Ovary (tissue), 7 donors: ENCODE measurements at regions not wholly inside any gene's neighbourhood (a gene's known extent, or its start where the extent isn't known, plus 50 kb on each side); places are given as distances from the start of the nearest gene placed in this dataset.
"Not testable (repeated sequence)": the region's sequence is repeated elsewhere in the genome, so short reads cannot be mapped to it uniquely, and the experiment has no call there.

Experiments used
- DNase-seq, 5 donors: peaks; one replicate each; pipeline ENCODE4 v3.0.0-alpha.2; 2019 to 2020
- H3K27ac ChIP-seq, 2 donors: fragments of 200-600 bp; one replicate each; pipeline versions ENCODE4 v1.5.1 to v1.8.0; 2019 to 2022
- H3K27me3 ChIP-seq: fragments of 200-600 bp; one replicate; pipeline ENCODE4 v1.8.0; 2022
- H3K36me3 ChIP-seq: fragments of 200-600 bp; sonication (generic); one replicate; pipeline ENCODE4 v1.5.1; 2019
- H3K4me1 ChIP-seq: one replicate; pipeline ENCODE4 v1.8.1; 2013; ENCODE audit warnings: mild to moderate bottlenecking, moderate library complexity; ENCODE audit not compliant: insufficient read depth
- H3K4me3 ChIP-seq: fragments of 200-600 bp; sonication (generic); one replicate; pipeline ENCODE4 v1.5.1; 2017
- H3K9me3 ChIP-seq, 2 donors: fragments of 200-600 bp in 1 of 2; sonication (generic) in 1 of 2; one replicate each; pipeline versions ENCODE4 v1.5.1 to v1.8.1; 2013 to 2019; ENCODE audit warnings: mild to moderate bottlenecking in 1 of 2, moderate library complexity in 1 of 2
- EP300 ChIP-seq: sonication (generic); formaldehyde crosslinking; IDR thresholded peaks from one replicate; pipeline ENCODE4 v1.6.1; 2017; ENCODE audit warnings: antibody characterized with exemption
- POLR2A ChIP-seq: fragments of 450-650 bp; IDR thresholded peaks from one replicate; pipeline ENCODE4 v1.6.1; 2017; ENCODE audit warnings: antibody characterized with exemption, mild to moderate bottlenecking, moderate library complexity
- WGBS, 3 donors: extraction: QIAGEN DNeasy Blood & Tissue Kit in 1 of 3; methylation state at CpG; one replicate each; pipeline versions ENCODE4 v1.1.5 to v1.1.7; 2013 to 2017; 5-methylcytosine and 5-hydroxymethylcytosine counted together
- intact Hi-C, 4 donors: fragments of 100-400 bp; cut with DNase I; formaldehyde crosslinking; loops; one replicate each; pipeline versions ENCODE4 v1.11.0 to v1.15.1; 2022 to 2023
- TF ChIP-seq, protein P1 (sequence below), 3 donors: fragments of 450-650 bp in 2 of 3; fragments of 200-600 bp in 1 of 3; IDR thresholded peaks; one replicate each; pipeline versions ENCODE4 v1.5.1 to v1.8.0; 2016 to 2022; ENCODE audit warnings: antibody characterized with exemption in 3 of 3, mild to moderate bottlenecking in 1 of 3
- donor health status: DM: no; HTN: no; CAD: no; lungs with moderate emphysema.
- donor health status: DM: no; HTN: no; CAD: no.
- donor health status: Bipolar disorder and iron deficiency.
- donor health status: DM: no; HTN: no; CAD: no.
- donor health status: DM: yes; HTN: yes; CAD: no.

DNA sequence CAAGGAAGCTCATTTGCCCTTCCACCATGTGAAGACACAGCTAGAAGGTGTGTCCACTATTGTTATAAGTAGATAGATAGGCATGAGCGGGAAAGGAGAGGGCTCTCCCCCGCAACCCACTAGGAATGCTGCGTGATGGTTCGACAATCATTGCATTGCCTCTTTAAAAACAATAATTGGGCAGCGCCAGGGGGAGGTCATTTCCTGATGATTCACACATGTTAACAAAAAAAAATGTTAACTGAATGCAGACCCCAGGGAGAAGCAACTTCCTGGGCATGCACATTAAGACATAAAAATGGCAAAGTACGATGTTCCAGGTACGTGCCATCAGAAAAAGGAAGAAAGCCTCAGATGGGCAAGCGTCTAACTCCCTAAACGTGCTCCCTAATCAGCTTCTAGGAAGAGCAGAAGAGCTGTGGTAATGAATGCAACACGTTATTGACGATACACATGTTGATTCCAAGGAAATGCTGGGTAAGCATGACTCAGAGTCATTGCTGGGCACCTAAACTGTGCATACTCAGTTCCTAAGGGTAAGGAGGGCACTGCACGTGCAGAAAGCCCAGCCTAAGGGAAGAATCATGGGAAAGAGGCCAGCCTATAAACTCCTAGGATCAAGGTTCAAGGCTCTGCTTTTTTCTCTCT lies 113.7 kb downstream of the FAM217A start:
- intact Hi-C loops: no loop called here
- no peaks in the 10 kb centered on the region for H3K4me1 ChIP-seq
- no peaks in the 10 kb centered on the region for H3K9me3 ChIP-seq
- 75 to 78% (median 77%) methylated on average over 12 of the region's 12 CpGs for WGBS, 3 donors
- no peaks in the 10 kb centered on the region for H3K27me3 ChIP-seq
- TF ChIP-seq EP300 (no peak), POLR2A (no peak)
- TF ChIP-seq, protein P1, sequence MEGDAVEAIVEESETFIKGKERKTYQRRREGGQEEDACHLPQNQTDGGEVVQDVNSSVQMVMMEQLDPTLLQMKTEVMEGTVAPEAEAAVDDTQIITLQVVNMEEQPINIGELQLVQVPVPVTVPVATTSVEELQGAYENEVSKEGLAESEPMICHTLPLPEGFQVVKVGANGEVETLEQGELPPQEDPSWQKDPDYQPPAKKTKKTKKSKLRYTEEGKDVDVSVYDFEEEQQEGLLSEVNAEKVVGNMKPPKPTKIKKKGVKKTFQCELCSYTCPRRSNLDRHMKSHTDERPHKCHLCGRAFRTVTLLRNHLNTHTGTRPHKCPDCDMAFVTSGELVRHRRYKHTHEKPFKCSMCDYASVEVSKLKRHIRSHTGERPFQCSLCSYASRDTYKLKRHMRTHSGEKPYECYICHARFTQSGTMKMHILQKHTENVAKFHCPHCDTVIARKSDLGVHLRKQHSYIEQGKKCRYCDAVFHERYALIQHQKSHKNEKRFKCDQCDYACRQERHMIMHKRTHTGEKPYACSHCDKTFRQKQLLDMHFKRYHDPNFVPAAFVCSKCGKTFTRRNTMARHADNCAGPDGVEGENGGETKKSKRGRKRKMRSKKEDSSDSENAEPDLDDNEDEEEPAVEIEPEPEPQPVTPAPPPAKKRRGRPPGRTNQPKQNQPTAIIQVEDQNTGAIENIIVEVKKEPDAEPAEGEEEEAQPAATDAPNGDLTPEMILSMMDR (IDR thresholded peaks at IDR 0.05): no peak
- DNase-seq: no peak
- H3K36me3 ChIP-seq: no peaks in the 10 kb centered on the region
- H3K27ac ChIP-seq: no peak overlapping the region
- H3K4me3 ChIP-seq: no peak overlapping the region

DNA sequence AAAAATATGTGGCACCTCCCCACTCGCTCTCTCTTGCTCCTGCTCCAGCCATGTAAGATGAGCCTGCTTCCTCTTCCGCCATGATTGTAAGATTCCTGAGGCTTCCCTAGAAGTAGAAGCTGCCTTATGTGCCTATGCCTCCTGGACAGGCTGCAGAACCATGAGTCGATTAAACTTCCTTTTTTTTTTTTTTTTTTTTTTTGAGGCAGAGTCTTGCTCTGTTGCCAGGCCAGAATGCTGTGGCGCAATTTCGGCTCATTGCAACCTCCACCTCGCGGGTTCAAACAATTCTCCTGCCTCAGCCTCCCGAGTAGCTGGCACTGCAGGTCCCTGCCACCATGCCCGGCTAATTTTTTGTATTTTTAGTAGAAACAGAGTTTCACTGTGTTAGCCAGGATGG lies 112.5 kb downstream of the FAM217A start:
- Histone ChIP-seq H3K27me3 (no peaks in the 10 kb centered on the region), H3K9me3 (no peaks in the 10 kb centered on the region), H3K27ac (no peak overlapping the region), H3K36me3 (no peaks in the 10 kb centered on the region), H3K4me3 (no peak overlapping the region), H3K4me1 (no peaks in the 10 kb centered on the region)
- WGBS, 3 donors: 97 to 98% (median 98%) methylated on average over 9 of the region's 9 CpGs
- no peak for DNase-seq
- intact Hi-C loops: no loop called here
- no peak for TF ChIP-seq POLR2A

DNA sequence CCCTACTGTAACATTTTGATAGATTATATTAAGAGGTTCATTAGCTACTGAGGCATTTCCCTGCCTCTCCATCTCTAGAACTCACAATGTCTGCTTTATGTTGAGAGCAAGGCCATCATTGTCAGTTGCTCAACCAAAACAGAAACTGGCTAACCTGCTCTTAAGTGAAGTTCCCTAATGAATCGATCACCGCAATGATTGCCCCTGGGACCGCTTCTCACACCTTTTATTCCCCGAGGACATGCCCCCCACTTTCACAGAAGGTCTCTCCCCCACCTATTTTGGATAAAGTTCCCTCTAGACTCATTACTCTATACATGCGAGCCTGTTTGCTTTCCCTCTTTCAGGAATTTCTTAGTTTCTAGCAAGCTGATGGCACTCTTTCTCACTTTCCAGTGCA lies 108.8 kb downstream of the FAM217A start:
- no peak overlapping the region for H3K27ac ChIP-seq
- intact Hi-C loops: no loop called here
- no peaks in the 10 kb centered on the region for H3K27me3 ChIP-seq
- H3K4me1 ChIP-seq: no peaks in the 10 kb centered on the region
- DNase-seq: no peak
- H3K36me3 ChIP-seq: no peaks in the 10 kb centered on the region
- no peak overlapping the region for H3K4me3 ChIP-seq
- 94 to 98% (median 95%) methylated on average over 5 of the region's 5 CpGs for WGBS, 3 donors
- TF ChIP-seq, protein P1 (IDR thresholded peaks at IDR 0.05): no peak
- no peak for TF ChIP-seq EP300
- TF ChIP-seq POLR2A: no peak
- no peaks in the 10 kb centered on the region for H3K9me3 ChIP-seq

DNA sequence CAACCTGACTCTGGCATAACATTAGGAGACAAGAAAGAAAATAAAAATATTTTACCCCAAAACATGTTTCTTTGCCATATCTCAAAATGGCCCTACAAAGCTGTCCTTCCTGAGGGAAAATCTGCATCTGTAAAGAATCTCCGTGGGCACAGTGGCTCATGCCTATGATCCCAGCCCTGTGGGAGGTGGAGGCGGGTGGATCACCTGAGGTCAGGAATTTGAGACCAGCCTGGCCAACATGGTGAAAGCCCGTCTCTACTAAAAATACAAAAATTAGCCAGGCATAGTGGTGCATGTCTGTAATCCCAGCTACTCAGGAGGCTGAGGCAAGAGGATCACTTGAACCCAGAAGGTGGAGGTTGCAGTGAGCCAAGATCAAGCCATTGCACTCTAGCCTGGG lies 105.8 kb downstream of the FAM217A start:
- intact Hi-C loops: not testable (repeated sequence)
- 80 to 84% (median 84%) methylated on average over 3 of the region's 3 CpGs for WGBS, 3 donors

DNA sequence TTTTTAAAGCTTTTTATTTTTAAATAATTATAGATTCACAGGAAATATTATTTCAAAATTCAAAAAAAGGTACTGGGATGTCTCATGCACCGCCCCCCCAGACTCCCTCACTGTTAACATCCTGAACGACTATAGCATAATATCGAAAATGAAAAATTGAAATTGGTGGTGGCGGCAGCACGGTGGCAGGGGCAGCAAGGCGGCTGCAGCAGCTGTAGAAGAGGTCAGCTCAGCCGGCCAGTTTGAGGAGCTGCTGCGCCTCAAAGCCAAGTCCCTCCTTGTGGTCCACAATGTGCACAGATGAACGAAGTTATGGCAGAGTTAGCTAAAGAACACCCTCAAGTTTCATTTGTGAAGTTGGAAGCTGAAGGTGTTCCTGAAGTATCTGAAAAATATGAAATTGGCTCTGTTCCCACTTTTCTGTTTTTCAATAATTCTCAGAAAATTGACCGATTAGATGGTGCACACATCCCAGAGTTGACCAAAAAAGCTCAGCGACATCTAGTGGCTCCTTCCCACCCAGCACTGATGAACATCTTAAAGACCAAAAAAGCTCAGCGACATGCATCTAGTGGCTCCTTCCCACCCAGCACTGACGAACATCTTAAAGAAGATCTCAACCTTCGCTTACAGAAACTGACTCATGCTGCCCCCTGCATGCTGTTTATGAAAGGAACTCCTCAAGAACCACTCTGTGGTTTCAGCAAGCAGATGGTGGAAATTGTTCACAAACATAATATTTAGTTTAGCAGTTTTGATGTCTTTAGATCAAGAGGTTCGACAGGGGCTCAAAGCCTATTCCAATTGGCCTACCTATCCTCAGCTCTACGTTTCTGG lies 100.8 kb downstream of the FAM217A start:
- 46 to 56% (median 55%) methylated on average over 16 of the region's 16 CpGs for WGBS, 3 donors
- Histone ChIP-seq H3K4me3 (no peak overlapping the region), H3K9me3 (no peaks in the 10 kb centered on the region), H3K4me1 (no peaks in the 10 kb centered on the region), H3K36me3 (no peaks in the 10 kb centered on the region), H3K27ac (no peak overlapping the region), H3K27me3 (no peaks in the 10 kb centered on the region)
- TF ChIP-seq, protein P1 (IDR thresholded peaks at IDR 0.05): peak in 1 of 3 donors; percentile 38
- TF ChIP-seq POLR2A: no peak
- peak in 1 of 5 donors; percentile 40 for DNase-seq
- intact Hi-C loops: no loop called here

More for the DNA sequence above, 105.8 kb downstream of the FAM217A start:
- H3K27ac ChIP-seq, H3K4me3 ChIP-seq, H3K9me3 ChIP-seq, H3K27me3 ChIP-seq, H3K4me1 ChIP-seq, DNase-seq, H3K36me3 ChIP-seq: not testable (repeated sequence)

DNA sequence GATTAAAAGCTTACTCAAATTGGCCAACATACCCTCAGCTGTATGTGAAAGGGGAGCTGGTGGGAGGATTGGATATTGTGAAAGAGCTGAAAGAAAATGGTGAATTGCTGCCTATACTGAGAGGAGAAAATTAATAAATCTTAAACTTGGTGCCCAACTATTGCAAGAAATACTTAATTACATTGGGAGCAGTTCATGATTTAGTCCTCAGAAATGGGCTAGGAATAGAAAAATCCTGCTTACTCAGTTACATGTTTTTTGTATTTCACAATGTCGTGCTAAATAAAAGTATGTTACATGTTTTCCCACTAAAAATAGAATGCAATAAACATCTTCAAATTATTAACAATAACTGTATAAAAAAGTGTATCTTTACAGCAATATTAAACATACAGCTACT lies 100.0 kb downstream of the FAM217A start:
- H3K27me3 ChIP-seq, H3K4me3 ChIP-seq, H3K9me3 ChIP-seq, intact Hi-C loops, DNase-seq, H3K4me1 ChIP-seq, H3K36me3 ChIP-seq, H3K27ac ChIP-seq: not testable (repeated sequence)
- 39 to 59% (median 47%) methylated on average over 1 of the region's 1 CpG for WGBS, 3 donors
